ENCODE measurements at regions not wholly inside any gene's neighbourhood (a gene's known extent, or its start where the extent isn't known, plus 50 kb on each side); places are given as distances from the start of the nearest gene placed in this dataset.

DNA sequence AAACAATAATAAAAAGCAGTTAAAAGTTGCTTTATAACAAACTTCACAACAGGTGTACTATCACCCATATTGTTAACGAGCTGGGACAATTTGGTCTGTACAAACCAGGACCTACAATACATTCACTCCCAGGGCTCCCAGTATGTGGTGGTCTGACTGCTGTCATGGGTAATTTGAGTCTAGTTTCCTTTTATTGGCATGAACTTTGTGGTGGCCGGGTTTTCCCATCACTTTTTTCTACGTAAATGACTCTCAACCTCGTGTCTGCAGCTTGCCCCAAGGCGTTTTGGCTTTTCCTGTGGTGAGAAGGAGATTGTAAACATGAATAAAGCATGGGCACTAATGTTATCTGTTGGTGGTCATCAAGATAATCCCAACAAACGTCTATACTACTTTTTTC lies 118.7 kb upstream of the CDK6 start:
- Histone ChIP-seq H3K9me3 (peaks cover 14% of the 10 kb centered on the region; the same call in 1 of the 2 replicates), H4K20me1 (ENCODE audit: insufficient read depth) (no peaks in the 10 kb centered on the region), H3K4me2 (no peak overlapping the region), H3K9me2 (no peaks in the 10 kb centered on the region), H3K4me3 (ENCODE audit: low read depth in 2 of 2, low read length in 1 of 2) (no peak overlapping the region), H3K4me1 (ENCODE audit: control insufficient read depth in 1 of 2, insufficient read depth in 2 of 2, low read depth in 1 of 2, low read length in 1 of 2) (peaks cover 0 to 2% of the 10 kb centered on the region in 2 experiments; a peak in 1 of 4 replicates), H3K36me3 (replicated peaks in 1 of 2; ENCODE audit: control insufficient read depth in 1 of 2, insufficient read depth in 2 of 2, low read length in 1 of 2) (peaks cover 0 to 7% of the 10 kb centered on the region in 2 experiments), H3F3A (replicated peaks; ENCODE audit: insufficient read depth) (no peaks in the 10 kb centered on the region), H3K27me3 (ENCODE audit: insufficient read depth) (no peaks in the 10 kb centered on the region), H3K9ac (no peak overlapping the region), H3K27ac (ENCODE audit: low read depth in 2 of 2, low read length in 1 of 2) (no peak overlapping the region), H3K79me2 (ENCODE audit: insufficient read depth) (no peaks in the 10 kb centered on the region), H2AFZ (ENCODE audit: low read depth) (0 out of 2 replicates have a peak overlapping the region, but pooled peaks have one; percentile 1)
- no peak for TF ChIP-seq GABPA (IDR thresholded peaks at IDR 0.05; ENCODE audit: low read depth)
- TF ChIP-seq, protein P1, sequence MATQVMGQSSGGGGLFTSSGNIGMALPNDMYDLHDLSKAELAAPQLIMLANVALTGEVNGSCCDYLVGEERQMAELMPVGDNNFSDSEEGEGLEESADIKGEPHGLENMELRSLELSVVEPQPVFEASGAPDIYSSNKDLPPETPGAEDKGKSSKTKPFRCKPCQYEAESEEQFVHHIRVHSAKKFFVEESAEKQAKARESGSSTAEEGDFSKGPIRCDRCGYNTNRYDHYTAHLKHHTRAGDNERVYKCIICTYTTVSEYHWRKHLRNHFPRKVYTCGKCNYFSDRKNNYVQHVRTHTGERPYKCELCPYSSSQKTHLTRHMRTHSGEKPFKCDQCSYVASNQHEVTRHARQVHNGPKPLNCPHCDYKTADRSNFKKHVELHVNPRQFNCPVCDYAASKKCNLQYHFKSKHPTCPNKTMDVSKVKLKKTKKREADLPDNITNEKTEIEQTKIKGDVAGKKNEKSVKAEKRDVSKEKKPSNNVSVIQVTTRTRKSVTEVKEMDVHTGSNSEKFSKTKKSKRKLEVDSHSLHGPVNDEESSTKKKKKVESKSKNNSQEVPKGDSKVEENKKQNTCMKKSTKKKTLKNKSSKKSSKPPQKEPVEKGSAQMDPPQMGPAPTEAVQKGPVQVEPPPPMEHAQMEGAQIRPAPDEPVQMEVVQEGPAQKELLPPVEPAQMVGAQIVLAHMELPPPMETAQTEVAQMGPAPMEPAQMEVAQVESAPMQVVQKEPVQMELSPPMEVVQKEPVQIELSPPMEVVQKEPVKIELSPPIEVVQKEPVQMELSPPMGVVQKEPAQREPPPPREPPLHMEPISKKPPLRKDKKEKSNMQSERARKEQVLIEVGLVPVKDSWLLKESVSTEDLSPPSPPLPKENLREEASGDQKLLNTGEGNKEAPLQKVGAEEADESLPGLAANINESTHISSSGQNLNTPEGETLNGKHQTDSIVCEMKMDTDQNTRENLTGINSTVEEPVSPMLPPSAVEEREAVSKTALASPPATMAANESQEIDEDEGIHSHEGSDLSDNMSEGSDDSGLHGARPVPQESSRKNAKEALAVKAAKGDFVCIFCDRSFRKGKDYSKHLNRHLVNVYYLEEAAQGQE (IDR thresholded peaks at IDR 0.05; ENCODE audit: low read depth, low read length) = no peak
- ChIA-PET POLR2A (no interaction called here), CTCF (interaction anchor here (1.3 kb wide), 1 partner anchor 9 kb away, joined by 3 read pairs; no protein-coding TSS in a partner anchor)
- 32% methylated on average over 6 of the region's 6 CpGs for WGBS (ENCODE audit: low lambda C conversion rate)
- no peak for DNase-seq

DNA sequence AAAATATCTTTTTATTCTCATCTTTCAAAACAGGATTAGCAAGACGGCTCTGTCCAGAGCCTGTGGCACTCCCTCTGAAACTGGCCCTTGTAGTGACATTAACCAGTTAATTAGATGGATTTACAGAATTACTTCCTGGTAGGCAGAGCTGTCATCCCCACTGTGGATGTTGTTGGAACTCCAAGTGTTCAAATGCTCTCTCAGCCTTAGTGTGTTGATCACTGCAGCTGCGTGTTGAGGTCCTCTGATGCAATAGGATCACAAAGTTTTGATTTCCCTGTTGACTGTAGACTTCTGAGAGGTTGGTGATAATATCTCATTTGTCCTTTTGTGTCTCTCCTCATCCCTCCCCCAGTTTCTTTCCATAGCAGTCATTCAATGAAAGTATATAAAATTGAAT lies 117.3 kb upstream of the CDK6 start:
- ChIA-PET POLR2A (no interaction called here), CTCF (interaction anchor here (0.7 to 1.5 kb wide), 5 partner anchors 11 to 364 kb away, joined by 3 to 4 read pairs (median 3); no protein-coding TSS in a partner anchor)
- Histone ChIP-seq H3K79me2 (ENCODE audit: insufficient read depth) (no peaks in the 10 kb centered on the region), H3K4me1 (ENCODE audit: control insufficient read depth in 1 of 2, insufficient read depth in 2 of 2, low read depth in 1 of 2, low read length in 1 of 2) (peaks cover 0 to 2% of the 10 kb centered on the region in 2 experiments; a peak in 1 of 4 replicates), H3F3A (replicated peaks; ENCODE audit: insufficient read depth) (no peaks in the 10 kb centered on the region), H3K4me3 (ENCODE audit: low read depth in 2 of 2, low read length in 1 of 2) (no peak overlapping the region), H3K9ac (no peak overlapping the region), H3K36me3 (replicated peaks in 1 of 2; ENCODE audit: control insufficient read depth in 1 of 2, insufficient read depth in 2 of 2, low read length in 1 of 2) (peaks cover 0 to 7% of the 10 kb centered on the region in 2 experiments), H3K9me2 (no peaks in the 10 kb centered on the region), H3K4me2 (no peak overlapping the region), H4K20me1 (ENCODE audit: insufficient read depth) (no peaks in the 10 kb centered on the region), H3K9me3 (peaks cover 14% of the 10 kb centered on the region; the same call in 1 of the 2 replicates), H3K27ac (ENCODE audit: low read depth in 2 of 2, low read length in 1 of 2) (no peak overlapping the region), H2AFZ (ENCODE audit: low read depth) (no peak overlapping the region), H3K27me3 (ENCODE audit: insufficient read depth) (no peaks in the 10 kb centered on the region)
- 37% methylated on average over 2 of the region's 2 CpGs for WGBS (ENCODE audit: low lambda C conversion rate)
- no peak for DNase-seq
- TF ChIP-seq NRF1 (IDR thresholded peaks at IDR 0.05; ENCODE audit: low read depth, low read length) (no peak), ELF1 (IDR thresholded peaks at IDR 0.05) (no peak), POLR2AphosphoS5 (IDR thresholded peaks at IDR 0.05; ENCODE audit: low read depth, low read length) (no peak), FOXM1 (IDR thresholded peaks at IDR 0.05; ENCODE audit: low read depth) (no peak), MEF2A (IDR thresholded peaks at IDR 0.05; ENCODE audit: borderline replicate concordance, low read depth) (no peak), RFX5 (IDR thresholded peaks at IDR 0.05; ENCODE audit: low read length) (no peak), TEAD4 (IDR thresholded peaks at IDR 0.05; ENCODE audit: borderline replicate concordance, insufficient read depth) (no peak), TAF1 (IDR thresholded peaks at IDR 0.05; ENCODE audit: borderline replicate concordance, low read depth, low read length) (no peak), EP300 (IDR thresholded peaks at IDR 0.05; ENCODE audit: borderline replicate concordance in 1 of 2, low read depth in 1 of 2, low read length in 1 of 2) (no peak), PBX3 (IDR thresholded peaks at IDR 0.05) (no peak), FOSL2 (IDR thresholded peaks at IDR 0.05; ENCODE audit: borderline replicate concordance, low read depth) (no peak), GABPA (IDR thresholded peaks at IDR 0.05; ENCODE audit: low read depth) (no peak), IRF3 (IDR thresholded peaks at IDR 0.05; ENCODE audit: low read depth, low read length) (no peak), TCF12 (IDR thresholded peaks at IDR 0.05) (no peak), EZH2phosphoT487 (IDR thresholded peaks at IDR 0.05; ENCODE audit: borderline replicate concordance, low read depth) (no peak), NFIC (IDR thresholded peaks at IDR 0.05; ENCODE audit: borderline replicate concordance) (no peak)
- TF ChIP-seq, protein P2, sequence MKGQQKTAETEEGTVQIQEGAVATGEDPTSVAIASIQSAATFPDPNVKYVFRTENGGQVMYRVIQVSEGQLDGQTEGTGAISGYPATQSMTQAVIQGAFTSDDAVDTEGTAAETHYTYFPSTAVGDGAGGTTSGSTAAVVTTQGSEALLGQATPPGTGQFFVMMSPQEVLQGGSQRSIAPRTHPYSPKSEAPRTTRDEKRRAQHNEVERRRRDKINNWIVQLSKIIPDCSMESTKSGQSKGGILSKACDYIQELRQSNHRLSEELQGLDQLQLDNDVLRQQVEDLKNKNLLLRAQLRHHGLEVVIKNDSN (IDR thresholded peaks at IDR 0.05; ENCODE audit: borderline replicate concordance, low read depth) = no peak

Measured in SK-N-SH (cell line).